Colonic mucosa (tissue), 4 donors: ENCODE measurements at regions not wholly inside any gene's neighbourhood (a gene's known extent, or its start where the extent isn't known, plus 50 kb on each side); places are given as distances from the start of the nearest gene placed in this dataset.
"Not testable (repeated sequence)": the region's sequence is repeated elsewhere in the genome, so short reads cannot be mapped to it uniquely, and the experiment has no call there.

Source experiments
- DNase-seq: peaks from one replicate; pipeline ENCODE4 v3.0.0-alpha.2; 2020
- H3K27ac ChIP-seq: fragments of 200-600 bp; one replicate; pipeline ENCODE4 v1.8.0; 2021
- H3K27me3 ChIP-seq: fragments of 200-600 bp; one replicate; pipeline ENCODE4 v1.8.0; 2021
- H3K36me3 ChIP-seq: fragments of 200-600 bp; one replicate; pipeline ENCODE4 v1.8.0; 2021
- H3K4me1 ChIP-seq: fragments of 200-600 bp; one replicate; pipeline ENCODE4 v1.8.0; 2021; ENCODE audit warnings: mild to moderate bottlenecking
- H3K4me3 ChIP-seq: fragments of 200-600 bp; one replicate; pipeline ENCODE4 v1.8.0; 2021
- H3K9ac ChIP-seq, 2 donors: one replicate each; pipeline ENCODE4 v1.7.0; 2013; ENCODE audit warnings: control low read depth in 2 of 2, low read depth in 2 of 2, low read length in 2 of 2
- H3K9me3 ChIP-seq: fragments of 200-600 bp; one replicate; pipeline ENCODE4 v1.8.0; 2021
- CTCF ChIP-seq: fragments of 200-600 bp; IDR thresholded peaks from one replicate; pipeline ENCODE4 v1.8.0; 2022; ENCODE audit warnings: antibody characterized with exemption, mild to moderate bottlenecking
- intact Hi-C: fragments of 100-400 bp; cut with DNase I; formaldehyde crosslinking; loops from one replicate; pipeline ENCODE4 v1.14.1; 2022
- donor health status: healthy.
- donor health status: DM: no; HTN: no; CAD: no.
- donor health status: DM: no; HTN: no; CAD: no.

GRCh38 chr21:35504951-35505466 lies 455.9 kb upstream of the RUNX1 start:
- H3K4me1 ChIP-seq: no peaks in the 10 kb centered on the region
- H3K9ac ChIP-seq: no peak overlapping the region
- no peaks in the 10 kb centered on the region for H3K36me3 ChIP-seq
- TF ChIP-seq CTCF: no peak
- intact Hi-C loops: no loop called here
- H3K27me3 ChIP-seq: no peaks in the 10 kb centered on the region
- no peaks in the 10 kb centered on the region for H3K9me3 ChIP-seq
- H3K27ac ChIP-seq: no peak overlapping the region
- DNase-seq: no peak
- no peak overlapping the region for H3K4me3 ChIP-seq

DNA sequence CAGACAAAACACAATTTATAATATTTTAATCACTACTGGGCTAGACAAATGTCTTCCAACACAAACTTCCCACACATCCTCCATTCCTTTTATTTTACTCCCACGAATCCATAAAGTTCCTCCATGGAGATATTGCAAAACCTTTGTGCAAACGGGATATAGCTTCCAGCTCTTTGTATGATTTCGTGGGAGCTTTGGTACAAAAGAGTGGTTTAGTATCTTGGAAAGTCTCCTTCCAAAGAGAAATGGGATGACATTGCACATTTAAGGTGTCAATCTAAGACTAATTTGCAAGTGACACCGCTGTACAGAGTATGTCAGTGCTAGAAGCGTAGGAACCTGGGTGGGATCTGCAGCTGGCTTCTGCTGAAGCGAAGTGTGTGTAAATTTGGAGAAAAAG lies 455.2 kb upstream of the RUNX1 start:
- Histone ChIP-seq H3K9ac (no peak overlapping the region), H3K4me3 (no peak overlapping the region), H3K36me3 (no peaks in the 10 kb centered on the region), H3K4me1 (no peaks in the 10 kb centered on the region), H3K27ac (peak overlapping the region; percentile 24), H3K9me3 (no peaks in the 10 kb centered on the region), H3K27me3 (no peaks in the 10 kb centered on the region)
- intact Hi-C loops: no loop called here
- DNase-seq: no peak
- TF ChIP-seq CTCF: no peak

GRCh38 chr21:35503671-35504070 lies 454.6 kb upstream of the RUNX1 start:
- no peak overlapping the region for H3K4me3 ChIP-seq
- no peak for TF ChIP-seq CTCF
- no peaks in the 10 kb centered on the region for H3K27me3 ChIP-seq
- H3K36me3 ChIP-seq: no peaks in the 10 kb centered on the region
- intact Hi-C loops: no loop called here
- no peaks in the 10 kb centered on the region for H3K4me1 ChIP-seq
- no peak for DNase-seq
- H3K27ac ChIP-seq: peak overlapping the region; percentile 24
- no peaks in the 10 kb centered on the region for H3K9me3 ChIP-seq
- H3K9ac ChIP-seq: no peak overlapping the region

GRCh38 chr21:35502821-35503220 lies 453.7 kb upstream of the RUNX1 start:
- no peaks in the 10 kb centered on the region for H3K27me3 ChIP-seq
- H3K9ac ChIP-seq: no peak overlapping the region
- no peak for DNase-seq
- H3K36me3 ChIP-seq: no peaks in the 10 kb centered on the region
- no peaks in the 10 kb centered on the region for H3K4me1 ChIP-seq
- intact Hi-C loops: no loop called here
- no peaks in the 10 kb centered on the region for H3K9me3 ChIP-seq
- H3K4me3 ChIP-seq: no peak overlapping the region
- TF ChIP-seq CTCF: no peak
- H3K27ac ChIP-seq: no peak overlapping the region

GRCh38 chr21:35497522-35497921 lies 448.4 kb upstream of the RUNX1 start:
- H3K9me3 ChIP-seq, H3K27me3 ChIP-seq, intact Hi-C loops, H3K4me3 ChIP-seq, H3K36me3 ChIP-seq, H3K9ac ChIP-seq, H3K4me1 ChIP-seq, H3K27ac ChIP-seq, DNase-seq: not testable (repeated sequence)

DNA sequence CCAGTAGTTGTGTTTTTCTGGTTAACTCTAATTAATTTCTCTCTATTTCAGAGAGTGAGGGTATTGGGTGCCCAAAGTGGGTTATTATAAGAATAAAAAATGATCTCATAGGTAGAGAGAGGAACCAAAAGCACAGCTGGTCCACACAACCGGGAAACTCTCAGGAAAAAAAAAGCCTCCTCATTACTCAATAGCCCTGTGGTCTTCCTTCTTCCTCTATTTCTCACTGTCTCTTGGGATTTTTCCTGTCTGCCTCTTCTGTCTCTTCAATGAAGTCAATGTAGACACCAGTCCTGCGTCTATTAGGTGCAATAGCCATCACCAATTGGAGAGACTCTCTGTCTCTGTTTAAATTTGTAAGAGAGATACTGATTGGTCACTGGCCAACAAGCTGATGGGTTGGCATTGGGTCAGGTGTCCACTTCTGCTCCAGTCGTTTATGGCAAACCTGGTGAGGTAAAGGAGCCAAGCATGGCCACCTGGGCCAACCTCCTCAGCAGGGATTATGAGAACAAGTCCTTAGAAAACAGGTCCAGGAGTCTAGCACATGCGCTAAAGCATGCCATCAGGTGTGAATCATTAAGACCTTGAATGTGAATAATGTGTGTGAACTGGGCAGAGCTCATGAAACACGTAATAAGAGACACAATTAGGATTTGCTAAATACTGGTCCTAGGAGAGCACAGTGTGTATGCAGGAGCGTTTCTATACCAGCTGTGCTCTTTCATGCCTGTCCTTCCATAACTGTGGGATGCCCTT lies 443.0 kb upstream of the RUNX1 start:
- H3K9me3 ChIP-seq: no peaks in the 10 kb centered on the region
- DNase-seq: no peak
- no peak overlapping the region for H3K9ac ChIP-seq
- intact Hi-C loops: no loop called here
- no peak overlapping the region for H3K4me3 ChIP-seq
- TF ChIP-seq CTCF: no peak
- no peaks in the 10 kb centered on the region for H3K27me3 ChIP-seq
- no peaks in the 10 kb centered on the region for H3K4me1 ChIP-seq
- H3K27ac ChIP-seq: no peak overlapping the region
- H3K36me3 ChIP-seq: no peaks in the 10 kb centered on the region
